ENCODE measurements at regions not wholly inside any gene's neighbourhood (a gene's known extent, or its start where the extent isn't known, plus 50 kb on each side); places are given as distances from the start of the nearest gene placed in this dataset.

DNA sequence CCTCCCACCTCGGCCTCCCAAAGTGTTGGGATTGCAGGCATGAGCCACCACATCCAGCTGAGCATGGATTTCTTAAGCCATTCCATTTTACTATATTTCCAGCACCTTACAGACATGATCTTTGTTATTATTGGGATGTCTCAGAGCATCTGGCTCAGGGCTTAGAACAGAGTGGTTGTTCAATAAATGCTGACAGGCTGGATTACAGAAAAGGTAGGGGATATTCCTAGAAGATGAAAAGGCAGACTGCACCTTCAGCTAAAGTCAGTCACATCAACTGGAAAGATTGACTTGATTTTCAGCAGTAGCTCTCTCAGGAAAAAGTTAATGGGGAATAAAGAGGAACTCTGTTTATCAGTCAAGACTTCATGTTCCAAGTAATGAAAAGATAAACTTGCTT is 360.3 kb upstream of the ERCC4 start:
- TF ChIP-seq, protein P1, sequence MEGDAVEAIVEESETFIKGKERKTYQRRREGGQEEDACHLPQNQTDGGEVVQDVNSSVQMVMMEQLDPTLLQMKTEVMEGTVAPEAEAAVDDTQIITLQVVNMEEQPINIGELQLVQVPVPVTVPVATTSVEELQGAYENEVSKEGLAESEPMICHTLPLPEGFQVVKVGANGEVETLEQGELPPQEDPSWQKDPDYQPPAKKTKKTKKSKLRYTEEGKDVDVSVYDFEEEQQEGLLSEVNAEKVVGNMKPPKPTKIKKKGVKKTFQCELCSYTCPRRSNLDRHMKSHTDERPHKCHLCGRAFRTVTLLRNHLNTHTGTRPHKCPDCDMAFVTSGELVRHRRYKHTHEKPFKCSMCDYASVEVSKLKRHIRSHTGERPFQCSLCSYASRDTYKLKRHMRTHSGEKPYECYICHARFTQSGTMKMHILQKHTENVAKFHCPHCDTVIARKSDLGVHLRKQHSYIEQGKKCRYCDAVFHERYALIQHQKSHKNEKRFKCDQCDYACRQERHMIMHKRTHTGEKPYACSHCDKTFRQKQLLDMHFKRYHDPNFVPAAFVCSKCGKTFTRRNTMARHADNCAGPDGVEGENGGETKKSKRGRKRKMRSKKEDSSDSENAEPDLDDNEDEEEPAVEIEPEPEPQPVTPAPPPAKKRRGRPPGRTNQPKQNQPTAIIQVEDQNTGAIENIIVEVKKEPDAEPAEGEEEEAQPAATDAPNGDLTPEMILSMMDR (IDR thresholded peaks at IDR 0.05): no peak
- TF ChIP-seq POLR2A (IDR thresholded peaks at IDR 0.05): no peak
- TF ChIP-seq POLR2AphosphoS5 (IDR thresholded peaks at IDR 0.05): no peak
